ENCODE measurements at regions not wholly inside any gene's neighbourhood (a gene's known extent, or its start where the extent isn't known, plus 50 kb on each side); places are given as distances from the start of the nearest gene placed in this dataset.

GRCh38 chr2:116319001-116319400 lies 1495.5 kb upstream of the DDX18 start:
- TF ChIP-seq, protein P1, sequence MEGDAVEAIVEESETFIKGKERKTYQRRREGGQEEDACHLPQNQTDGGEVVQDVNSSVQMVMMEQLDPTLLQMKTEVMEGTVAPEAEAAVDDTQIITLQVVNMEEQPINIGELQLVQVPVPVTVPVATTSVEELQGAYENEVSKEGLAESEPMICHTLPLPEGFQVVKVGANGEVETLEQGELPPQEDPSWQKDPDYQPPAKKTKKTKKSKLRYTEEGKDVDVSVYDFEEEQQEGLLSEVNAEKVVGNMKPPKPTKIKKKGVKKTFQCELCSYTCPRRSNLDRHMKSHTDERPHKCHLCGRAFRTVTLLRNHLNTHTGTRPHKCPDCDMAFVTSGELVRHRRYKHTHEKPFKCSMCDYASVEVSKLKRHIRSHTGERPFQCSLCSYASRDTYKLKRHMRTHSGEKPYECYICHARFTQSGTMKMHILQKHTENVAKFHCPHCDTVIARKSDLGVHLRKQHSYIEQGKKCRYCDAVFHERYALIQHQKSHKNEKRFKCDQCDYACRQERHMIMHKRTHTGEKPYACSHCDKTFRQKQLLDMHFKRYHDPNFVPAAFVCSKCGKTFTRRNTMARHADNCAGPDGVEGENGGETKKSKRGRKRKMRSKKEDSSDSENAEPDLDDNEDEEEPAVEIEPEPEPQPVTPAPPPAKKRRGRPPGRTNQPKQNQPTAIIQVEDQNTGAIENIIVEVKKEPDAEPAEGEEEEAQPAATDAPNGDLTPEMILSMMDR (IDR thresholded peaks at IDR 0.05; ENCODE audit: insufficient read depth, low read length, poor library complexity, severe bottlenecking) = no peak
- TF ChIP-seq EZH2phosphoT487 (conservative IDR thresholded peaks at IDR 0.05; ENCODE audit: low read length) = no peak
